MM.1S (cell line): ENCODE measurements at regions not wholly inside any gene's neighbourhood (a gene's known extent, or its start where the extent isn't known, plus 50 kb on each side); places are given as distances from the start of the nearest gene placed in this dataset.

Experiments
- EZH2phosphoT487 ChIP-seq: fragments of 300-600 bp; sonication (generic); IDR thresholded peaks from 2 replicates; pipeline ENCODE4 v1.6.1; 2018; ENCODE audit warnings: antibody characterized with exemption, low read length
- TF ChIP-seq, protein P1 (sequence below): fragments of 300-600 bp; sonication (generic); IDR thresholded peaks from 2 replicates; pipeline ENCODE4 v1.5.1; 2016; ENCODE audit warnings: antibody characterized with exemption, low read length, mixed read lengths

DNA sequence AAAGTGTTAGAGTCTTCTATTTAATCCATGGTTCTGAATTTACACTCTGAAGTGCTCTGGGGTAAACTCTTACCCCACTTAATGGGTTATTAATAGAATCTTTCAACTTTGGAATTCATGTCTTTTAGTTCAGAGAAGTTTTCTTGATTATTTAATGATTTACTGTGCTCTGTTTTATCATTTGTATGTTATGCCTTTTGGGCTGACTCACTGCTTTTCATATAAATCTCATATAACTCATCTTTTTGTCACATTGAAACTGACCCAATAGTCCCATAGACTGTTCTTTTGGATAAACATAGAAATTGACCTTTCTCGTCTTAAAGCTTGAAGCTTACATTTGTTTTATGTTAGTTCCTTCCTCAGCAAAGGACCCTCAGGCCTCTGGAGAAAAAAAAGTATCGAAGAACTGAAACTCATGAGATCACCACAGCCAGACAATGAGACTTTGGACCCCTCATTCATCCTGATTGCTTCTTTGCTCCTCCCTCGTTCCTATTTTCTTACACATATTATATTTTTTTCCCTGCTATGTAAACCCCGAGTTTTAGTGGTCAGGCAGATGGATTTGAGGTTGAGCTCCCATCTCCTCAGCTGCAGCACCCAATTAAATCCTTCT is 229.1 kb upstream of the CBLB start:
- TF ChIP-seq, protein P1, sequence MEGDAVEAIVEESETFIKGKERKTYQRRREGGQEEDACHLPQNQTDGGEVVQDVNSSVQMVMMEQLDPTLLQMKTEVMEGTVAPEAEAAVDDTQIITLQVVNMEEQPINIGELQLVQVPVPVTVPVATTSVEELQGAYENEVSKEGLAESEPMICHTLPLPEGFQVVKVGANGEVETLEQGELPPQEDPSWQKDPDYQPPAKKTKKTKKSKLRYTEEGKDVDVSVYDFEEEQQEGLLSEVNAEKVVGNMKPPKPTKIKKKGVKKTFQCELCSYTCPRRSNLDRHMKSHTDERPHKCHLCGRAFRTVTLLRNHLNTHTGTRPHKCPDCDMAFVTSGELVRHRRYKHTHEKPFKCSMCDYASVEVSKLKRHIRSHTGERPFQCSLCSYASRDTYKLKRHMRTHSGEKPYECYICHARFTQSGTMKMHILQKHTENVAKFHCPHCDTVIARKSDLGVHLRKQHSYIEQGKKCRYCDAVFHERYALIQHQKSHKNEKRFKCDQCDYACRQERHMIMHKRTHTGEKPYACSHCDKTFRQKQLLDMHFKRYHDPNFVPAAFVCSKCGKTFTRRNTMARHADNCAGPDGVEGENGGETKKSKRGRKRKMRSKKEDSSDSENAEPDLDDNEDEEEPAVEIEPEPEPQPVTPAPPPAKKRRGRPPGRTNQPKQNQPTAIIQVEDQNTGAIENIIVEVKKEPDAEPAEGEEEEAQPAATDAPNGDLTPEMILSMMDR = no peak
- TF ChIP-seq EZH2phosphoT487 = no peak
